Activated naive CD4-positive, alpha-beta T cell treated with anti-CD3 and anti-CD28 coated beads, Interleukin-2, amount 50 U/mL, for 16 hours (primary cell): ENCODE measurements at regions not wholly inside any gene's neighbourhood (a gene's known extent, or its start where the extent isn't known, plus 50 kb on each side); places are given as distances from the start of the nearest gene placed in this dataset.

Source experiments
- DNase-seq: peaks from one replicate; pipeline ENCODE4 v3.0.0-alpha.2; 2020

DNA sequence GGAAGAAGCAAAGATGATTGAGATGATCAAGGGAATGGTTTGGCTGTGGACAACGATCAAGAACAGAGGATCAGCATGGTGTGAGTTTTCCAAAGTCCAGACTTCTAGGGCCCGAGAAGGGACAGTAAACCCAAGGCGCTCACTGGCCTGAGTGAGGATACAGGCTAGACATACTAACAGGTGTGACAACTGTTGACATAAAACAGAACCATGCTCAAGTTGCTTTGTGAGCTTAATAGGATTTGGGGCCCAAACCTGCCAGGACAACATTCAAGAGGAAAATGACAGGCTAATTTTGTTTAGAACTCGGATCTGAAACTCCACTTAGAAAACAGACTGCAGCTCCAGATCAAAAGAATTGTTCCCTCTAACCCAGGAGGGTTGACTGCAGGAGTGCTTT is 68.1 kb upstream of the ACKR3 start:
- no peak for DNase-seq

DNA sequence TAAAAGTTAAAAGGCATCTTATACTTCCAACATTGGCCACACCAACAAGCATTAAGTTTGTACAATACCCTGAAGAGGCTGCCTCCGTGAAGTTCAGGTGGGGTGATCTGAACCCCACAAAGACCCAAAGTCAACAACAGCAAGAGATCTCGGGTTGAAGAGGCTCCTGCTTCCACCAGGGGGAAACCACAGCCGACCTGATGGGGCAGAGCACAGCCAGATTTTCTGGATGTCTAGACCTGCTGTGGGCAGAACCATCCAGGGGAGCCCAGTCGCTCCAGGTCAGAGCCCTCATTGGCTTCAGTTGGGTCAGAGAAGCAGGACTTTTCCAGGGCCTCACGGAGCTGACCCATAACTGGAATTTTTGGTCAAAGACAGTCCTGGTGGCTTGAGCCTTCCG is 66.5 kb upstream of the ACKR3 start:
- no peak for DNase-seq

DNA sequence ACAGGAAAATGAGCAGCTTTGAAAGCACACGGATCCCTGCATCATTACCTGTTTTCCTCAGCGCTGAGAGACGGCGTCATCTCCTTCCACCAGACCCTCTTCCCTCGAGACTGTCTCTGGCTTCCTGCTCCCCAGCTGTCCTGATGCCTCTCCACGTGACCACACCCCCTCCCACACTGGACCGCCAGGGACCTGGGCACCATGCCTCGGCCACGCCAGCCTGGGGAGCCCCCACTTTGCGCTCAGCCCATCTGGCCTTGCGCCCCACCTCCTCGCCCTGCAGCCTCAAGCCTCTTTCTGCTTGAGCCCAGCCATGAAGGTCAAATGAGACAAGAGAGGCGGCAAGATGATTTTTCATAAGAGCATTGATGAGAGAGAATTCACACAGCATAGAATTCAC is 66.0 kb upstream of the ACKR3 start:
- DNase-seq = no peak

DNA sequence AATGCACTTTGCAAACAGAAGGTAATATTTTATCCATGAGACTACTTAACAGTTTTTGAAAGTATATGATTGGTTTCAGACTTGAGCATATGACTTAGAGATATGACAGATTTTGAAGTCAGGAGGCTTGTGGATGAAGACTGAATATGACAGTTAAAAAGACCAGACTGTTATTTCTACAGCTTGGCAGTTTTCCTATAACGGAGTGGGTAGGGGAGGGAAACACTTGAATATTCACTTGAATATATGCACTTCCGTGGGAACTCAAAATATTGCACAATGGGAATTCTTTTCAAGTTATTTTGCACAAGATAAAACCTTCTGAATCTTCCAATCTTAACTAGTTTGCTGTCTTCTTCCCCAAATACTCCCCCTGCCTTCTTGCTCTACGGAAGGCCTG is 64.6 kb upstream of the ACKR3 start:
- DNase-seq = no peak

DNA sequence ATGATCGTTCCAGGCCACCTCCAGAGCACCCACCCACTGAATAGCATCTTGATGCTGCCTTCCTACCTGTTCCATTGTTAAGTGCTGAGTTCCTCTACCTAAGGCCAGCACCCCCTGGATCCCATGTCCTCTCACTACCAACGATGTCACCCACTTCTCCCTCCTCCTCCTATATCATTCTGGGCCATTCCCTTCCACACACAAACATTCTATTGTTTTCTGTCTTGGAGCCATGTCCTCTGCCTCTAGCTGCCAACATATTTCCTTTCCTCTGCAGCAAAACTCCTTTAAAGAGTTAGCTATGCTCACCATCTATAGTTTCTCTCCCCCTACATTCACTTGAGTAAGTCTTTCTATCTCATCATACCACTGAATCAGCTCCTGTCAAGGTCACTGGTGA is 64.0 kb upstream of the ACKR3 start:
- no peak for DNase-seq

DNA sequence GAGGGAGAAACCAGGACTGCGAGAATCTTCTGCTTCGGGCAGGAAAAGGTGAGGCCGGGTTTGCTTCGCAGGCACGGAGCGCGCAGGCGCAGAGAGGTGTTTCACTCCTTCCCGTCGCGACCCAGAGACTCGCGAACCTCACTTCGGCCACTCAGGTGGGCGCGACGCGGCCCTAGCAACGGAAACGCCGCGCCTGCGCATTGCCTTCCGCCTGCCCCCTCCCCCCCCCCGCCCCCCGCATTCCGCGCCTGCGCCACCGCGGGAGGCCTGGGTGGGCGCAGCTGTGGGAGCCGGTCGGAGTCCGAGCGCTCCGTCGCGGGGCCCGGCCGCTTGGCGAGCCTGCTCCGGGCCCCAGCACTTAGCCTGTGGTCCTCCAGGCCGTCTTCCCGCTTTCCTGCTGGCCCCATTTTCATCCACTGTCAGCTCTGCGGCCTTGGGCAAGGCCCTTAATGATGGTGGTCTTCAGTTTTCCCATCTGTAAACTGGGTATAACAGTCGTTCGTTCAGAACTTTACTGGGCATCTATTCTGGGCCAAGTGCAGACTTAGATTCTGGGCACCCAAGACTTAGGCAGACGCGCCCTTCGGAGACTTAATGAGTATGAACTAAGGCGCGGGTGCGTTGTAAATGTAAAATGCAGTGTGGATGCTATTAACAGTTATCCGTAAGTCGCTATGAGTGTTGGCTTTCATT is 62.1 kb upstream of the ACKR3 start:
- DNase-seq = peak; percentile 69

DNA sequence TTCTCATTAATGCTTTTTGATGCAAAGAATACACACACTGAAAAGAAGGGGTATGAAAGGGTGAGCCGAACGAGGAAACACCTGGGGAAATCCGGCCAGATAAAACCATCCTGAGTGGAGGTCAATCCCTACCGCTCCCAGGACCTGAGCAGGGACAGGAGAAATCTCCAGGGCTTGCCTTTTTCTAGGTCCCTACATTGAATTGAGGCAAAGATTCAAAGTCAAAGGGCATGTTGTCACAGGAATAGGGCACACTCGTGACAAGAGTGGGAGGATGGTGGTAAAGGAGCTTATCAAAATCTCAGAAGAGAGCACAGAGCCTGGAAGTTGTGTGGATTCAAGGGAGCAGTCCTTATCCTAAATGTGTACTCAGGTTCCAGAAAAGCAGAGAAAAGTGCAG is 61.2 kb upstream of the ACKR3 start:
- DNase-seq = no peak

DNA sequence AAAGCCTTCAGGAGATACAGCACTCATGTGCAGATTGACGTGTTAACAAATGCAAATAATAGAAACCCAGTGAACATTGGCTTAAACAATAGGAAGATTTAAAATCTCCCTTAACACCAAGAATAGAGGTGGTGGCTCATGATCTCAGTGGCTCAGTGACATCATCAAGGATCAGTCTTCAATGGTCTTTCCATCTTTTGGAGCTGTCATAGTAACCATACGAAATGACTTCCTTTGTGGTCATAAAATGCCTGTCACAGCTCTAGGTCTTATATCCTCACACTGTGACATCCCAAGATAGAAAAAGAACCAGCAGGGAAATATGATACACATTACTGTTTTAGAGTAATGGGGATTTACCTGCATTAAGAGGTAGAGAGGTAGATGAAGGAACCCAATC is 59.6 kb upstream of the ACKR3 start:
- DNase-seq = no peak

DNA sequence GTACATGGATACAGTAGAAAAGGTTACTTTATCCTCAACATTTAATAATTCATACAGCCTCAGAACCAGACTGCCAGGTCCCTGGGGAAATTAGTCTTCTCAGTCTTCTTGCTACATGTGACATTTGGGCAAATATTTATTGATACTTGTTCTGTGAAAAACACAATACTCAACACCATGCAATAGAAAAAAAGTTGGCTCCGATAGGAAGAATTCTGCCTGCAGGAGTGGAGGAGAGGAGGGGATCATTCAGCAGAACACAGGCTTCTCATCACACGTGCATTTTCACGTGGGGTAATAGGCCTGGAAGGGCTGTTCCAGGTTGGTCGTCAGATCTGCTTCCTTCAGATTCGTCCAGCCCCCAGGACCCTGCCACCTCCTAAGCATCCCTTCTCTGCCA is 58.4 kb upstream of the ACKR3 start:
- no peak for DNase-seq

DNA sequence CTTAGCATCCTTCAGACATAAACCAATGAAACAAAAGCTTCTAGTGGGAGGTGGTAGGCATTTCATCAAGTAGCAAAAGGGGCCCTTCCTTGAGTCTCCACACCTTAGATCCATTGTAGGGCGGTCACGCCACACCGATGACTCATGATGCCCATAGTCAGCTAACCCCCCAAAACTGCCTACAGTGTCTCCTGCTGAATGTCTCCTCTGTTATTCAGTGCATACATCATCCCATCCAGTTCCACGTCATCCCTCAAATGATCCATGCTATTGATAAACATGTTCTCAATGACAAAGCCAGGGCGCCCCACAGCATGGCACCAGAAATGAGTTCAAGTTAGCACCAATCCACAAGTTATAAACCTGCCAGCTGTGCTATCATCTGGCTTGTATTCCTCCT is 57.4 kb upstream of the ACKR3 start:
- DNase-seq = no peak

DNA sequence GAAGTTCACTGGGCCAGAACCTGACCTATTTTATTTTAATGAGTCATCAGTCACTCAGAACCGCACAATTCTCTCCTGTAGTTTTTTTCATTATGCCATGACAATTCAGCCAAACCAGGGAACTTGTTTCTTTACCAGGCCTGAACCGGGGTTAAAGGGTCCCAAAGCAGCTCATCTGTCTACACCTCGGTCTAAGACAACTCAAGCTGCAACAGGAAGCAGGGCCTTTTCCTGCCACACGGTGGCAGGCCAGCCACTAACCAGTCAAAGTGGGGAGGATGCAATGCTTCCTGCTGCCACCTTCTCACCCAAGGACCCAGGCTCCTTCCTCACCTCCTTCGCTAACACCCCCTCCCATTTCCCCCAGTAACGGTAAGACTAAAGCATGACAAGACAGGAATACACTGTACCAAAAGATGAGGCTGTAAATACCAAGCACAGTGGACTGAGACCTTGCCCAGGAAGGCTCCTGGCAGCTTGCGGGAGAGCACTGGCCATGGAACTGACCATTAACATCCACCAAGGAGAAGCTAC is 56.7 kb upstream of the ACKR3 start:
- DNase-seq = peak; percentile 72

DNA sequence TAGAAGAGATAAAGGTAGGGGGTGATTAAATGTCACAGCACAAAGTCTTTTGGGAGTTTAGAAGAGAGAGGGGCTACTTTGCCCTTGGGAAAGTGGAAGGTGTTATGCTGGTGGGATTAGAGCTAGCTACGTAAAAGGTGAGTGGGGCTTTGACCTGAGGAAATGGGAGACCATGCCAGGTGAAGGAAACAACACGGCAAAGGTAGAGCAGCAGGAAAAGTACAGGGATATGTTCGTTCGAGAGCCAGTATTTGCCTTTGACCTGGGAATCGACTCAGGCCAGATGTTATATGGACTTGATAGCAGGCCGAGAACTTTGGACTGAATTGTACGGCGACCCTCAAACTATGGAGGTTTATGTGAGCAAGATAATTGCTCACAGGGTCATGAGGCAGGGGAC is 55.7 kb upstream of the ACKR3 start:
- no peak for DNase-seq

DNA sequence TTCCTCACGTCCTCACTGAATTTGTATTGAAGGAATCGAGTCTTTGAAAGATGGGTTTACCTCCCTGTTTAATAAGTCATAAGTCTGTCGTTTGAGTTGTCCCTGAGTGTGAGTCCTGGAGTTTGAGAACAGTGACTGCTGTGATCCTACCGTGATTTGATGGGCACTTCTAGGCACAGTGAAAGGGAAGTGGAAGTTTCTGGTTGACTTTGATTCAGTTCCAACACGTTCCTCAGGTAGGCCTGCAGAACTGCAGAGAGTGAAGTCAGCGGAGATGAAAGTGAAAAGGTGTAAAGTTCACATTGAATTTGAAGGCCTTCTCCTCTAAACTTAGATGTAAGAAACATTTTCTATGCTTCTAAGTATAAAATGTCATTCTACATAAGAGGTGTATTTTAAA is 52.9 kb upstream of the ACKR3 start:
- no peak for DNase-seq

DNA sequence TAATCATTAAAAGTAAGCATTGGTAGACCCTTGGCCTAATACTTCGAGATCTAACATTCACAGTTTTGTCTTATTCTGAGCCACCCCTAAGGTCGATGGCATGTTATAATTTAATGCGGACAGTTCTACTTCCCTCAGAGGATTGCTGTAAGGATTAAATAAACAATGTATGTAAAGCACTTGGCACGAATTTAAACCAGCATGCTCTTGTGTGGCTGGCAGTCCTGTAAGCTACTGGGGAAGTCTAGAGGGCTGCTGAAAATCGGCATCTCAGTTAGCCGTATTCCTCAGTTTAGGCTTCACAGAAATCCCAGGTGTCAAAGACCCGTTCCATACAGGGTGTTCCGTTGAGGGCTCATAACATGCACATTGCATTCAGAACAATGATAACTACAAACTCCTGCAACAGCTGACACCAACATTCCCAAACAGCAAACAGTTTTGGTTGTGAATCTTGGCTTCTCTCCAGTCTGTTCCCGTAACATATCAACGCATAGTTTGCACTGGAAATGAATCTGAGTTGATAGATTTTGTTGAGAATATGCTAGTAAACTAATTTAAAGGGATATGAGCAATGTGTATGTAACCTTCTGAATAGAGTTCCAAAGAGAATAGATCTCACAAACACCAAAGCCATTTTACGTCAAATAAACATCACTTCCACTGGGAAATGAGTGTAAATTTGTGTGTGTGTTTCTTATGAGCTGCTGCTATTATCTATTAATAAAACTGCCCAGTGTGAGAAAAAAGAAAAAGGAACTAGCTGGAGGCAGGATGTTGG is 52.2 kb upstream of the ACKR3 start:
- no peak for DNase-seq
